Activated T-cell treated with anti-CD3 and anti-CD28 coated beads for 4 hours (primary cell): ENCODE measurements at regions not wholly inside any gene's neighbourhood (a gene's known extent, or its start where the extent isn't known, plus 50 kb on each side); places are given as distances from the start of the nearest gene placed in this dataset.
A peak's percentile ranks its signal among the peaks of the same experiment; 100 is the strongest.

ENCODE experiments used
- DNase-seq: peaks from one replicate; pipeline ENCODE4 v3.0.0-alpha.2; 2020

- DNase-seq, result no peak
These were observed 54.1 kb downstream of the IRF2BPL start for GRCh38 chr14:76974365-76974764.

GRCh38 chr14:76971549-76971948 lies 57.0 kb downstream of the IRF2BPL start:
- no peak for DNase-seq

GRCh38 chr14:76968621-76969063 lies 59.9 kb downstream of the IRF2BPL start:
- no peak for DNase-seq

GRCh38 chr14:76967788-76968187 lies 60.7 kb downstream of the IRF2BPL start:
- DNase-seq, result no peak

- DNase-seq, result no peak
These were observed 63.3 kb downstream of the IRF2BPL start for GRCh38 chr14:76965232-76965631.

GRCh38 chr14:76964695-76965094 lies 63.8 kb downstream of the IRF2BPL start:
- DNase-seq, result no peak

- DNase-seq, result no peak
These were observed 65.1 kb downstream of the IRF2BPL start for GRCh38 chr14:76963372-76963771.

GRCh38 chr14:76962303-76962660 lies 66.2 kb downstream of the IRF2BPL start:
- no peak for DNase-seq

- DNase-seq, result peak; percentile 97
These were observed 66.7 kb downstream of the IRF2BPL start for GRCh38 chr14:76961631-76962302.

GRCh38 chr14:76958980-76959710 lies 69.4 kb downstream of the IRF2BPL start:
- DNase-seq, result no peak

GRCh38 chr14:76958020-76958979 lies 70.2 kb downstream of the IRF2BPL start:
- no peak for DNase-seq

- no peak for DNase-seq
These were observed 71.2 kb downstream of the IRF2BPL start for GRCh38 chr14:76957224-76957891.

GRCh38 chr14:76956316-76957090 lies 72.0 kb downstream of the IRF2BPL start:
- peak; percentile 88 for DNase-seq

- peak; percentile 30 for DNase-seq
These were observed 72.8 kb downstream of the IRF2BPL start for GRCh38 chr14:76955575-76956315.

GRCh38 chr14:76954394-76955190 lies 73.9 kb downstream of the IRF2BPL start:
- DNase-seq, result no peak

- peak; percentile 37 for DNase-seq
These were observed 75.1 kb downstream of the IRF2BPL start for GRCh38 chr14:76953311-76953945.

GRCh38 chr14:76951166-76951565 lies 77.3 kb downstream of the IRF2BPL start:
- no peak for DNase-seq

GRCh38 chr14:76950055-76951020 lies 78.2 kb downstream of the IRF2BPL start:
- no peak for DNase-seq

- DNase-seq, result no peak
These were observed 79.5 kb downstream of the IRF2BPL start for GRCh38 chr14:76948976-76949375.
